Stimulated activated CD8-positive, alpha-beta memory T cell treated with anti-CD3 and anti-CD28 coated beads, Interleukin-7, amount 100 ng/mL, for 24 hours (primary cell): ENCODE measurements at regions not wholly inside any gene's neighbourhood (a gene's known extent, or its start where the extent isn't known, plus 50 kb on each side); places are given as distances from the start of the nearest gene placed in this dataset.

Source experiments
- DNase-seq: peaks from one replicate; pipeline ENCODE4 v3.0.0-alpha.2; 2020; ENCODE audit warnings: low read depth

- no peak for DNase-seq
Measured at GRCh38 chr6:133583907-133584427, 304.9 kb upstream of the TCF21 start.

GRCh38 chr6:133584823-133585222 lies 304.1 kb upstream of the TCF21 start:
- no peak for DNase-seq

- no peak for DNase-seq
Measured at GRCh38 chr6:133585978-133586377, 302.9 kb upstream of the TCF21 start.

- DNase-seq: no peak
Measured at GRCh38 chr6:133587546-133588160, 301.3 kb upstream of the TCF21 start.

- DNase-seq: no peak
Measured at GRCh38 chr6:133590196-133590595, 298.7 kb upstream of the TCF21 start.

- no peak for DNase-seq
Measured at GRCh38 chr6:133590814-133591213, 298.1 kb upstream of the TCF21 start.

- no peak for DNase-seq
Measured at GRCh38 chr6:133591275-133591674, 297.6 kb upstream of the TCF21 start.

GRCh38 chr6:133594652-133595110 lies 294.2 kb upstream of the TCF21 start:
- no peak for DNase-seq

- DNase-seq: no peak
Measured at GRCh38 chr6:133595111-133595761, 293.7 kb upstream of the TCF21 start.

- no peak for DNase-seq
Measured at GRCh38 chr6:133606852-133607251, 282.1 kb upstream of the TCF21 start.

GRCh38 chr6:133608620-133609019 lies 280.3 kb upstream of the TCF21 start:
- DNase-seq: no peak

GRCh38 chr6:133609415-133610226 lies 279.3 kb upstream of the TCF21 start:
- no peak for DNase-seq

- no peak for DNase-seq
Measured at GRCh38 chr6:133610227-133610840, 278.6 kb upstream of the TCF21 start.

- no peak for DNase-seq
Measured at GRCh38 chr6:133610971-133611370, 277.9 kb upstream of the TCF21 start.

GRCh38 chr6:133612459-133612858 lies 276.5 kb upstream of the TCF21 start:
- DNase-seq: no peak

- DNase-seq: no peak
Measured at GRCh38 chr6:133613211-133613610, 275.7 kb upstream of the TCF21 start.

- no peak for DNase-seq
Measured at GRCh38 chr6:133621751-133622150, 267.2 kb upstream of the TCF21 start.

- DNase-seq: no peak
Measured at GRCh38 chr6:133623065-133623464, 265.8 kb upstream of the TCF21 start.

GRCh38 chr6:133623621-133624020 lies 265.3 kb upstream of the TCF21 start:
- no peak for DNase-seq

GRCh38 chr6:133626096-133626666 lies 262.7 kb upstream of the TCF21 start:
- no peak for DNase-seq

GRCh38 chr6:133629970-133630369 lies 258.9 kb upstream of the TCF21 start:
- no peak for DNase-seq

GRCh38 chr6:133630651-133631050 lies 258.3 kb upstream of the TCF21 start:
- no peak for DNase-seq
